CD4-positive, alpha-beta T cell treated with Interleukin-6 for 4 hours (primary cell): ENCODE measurements at regions not wholly inside any gene's neighbourhood (a gene's known extent, or its start where the extent isn't known, plus 50 kb on each side); places are given as distances from the start of the nearest gene placed in this dataset.

Source experiments
- DNase-seq: peaks from one replicate; pipeline ENCODE4 v3.0.0-alpha.2; 2020; ENCODE audit warnings: mixed read lengths

- no peak for DNase-seq
Measured at GRCh38 chr13:72153272-72153671, 286.3 kb upstream of the DACH1 start.

DNA sequence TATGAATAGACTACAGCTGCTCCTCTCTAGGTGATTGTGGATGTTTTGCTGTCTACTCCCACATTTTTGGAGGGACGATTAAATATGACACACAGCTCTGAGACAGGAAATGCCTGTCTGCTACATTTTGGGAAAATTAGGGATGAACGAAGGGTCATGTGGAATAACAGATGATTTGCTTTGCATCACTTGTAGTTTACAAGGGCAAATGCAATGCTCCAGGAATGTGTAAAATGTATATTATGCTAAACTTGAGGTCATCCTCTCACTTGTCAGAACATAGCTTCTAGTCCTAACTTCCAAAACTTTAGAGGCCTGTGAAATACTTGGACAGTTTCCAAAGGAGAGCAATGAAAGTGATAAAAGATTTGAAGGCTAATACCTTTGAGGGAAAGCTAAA, 284.2 kb upstream of the DACH1 start:
- DNase-seq = no peak

GRCh38 chr13:72150502-72150901, 283.5 kb upstream of the DACH1 start:
- no peak for DNase-seq

DNA sequence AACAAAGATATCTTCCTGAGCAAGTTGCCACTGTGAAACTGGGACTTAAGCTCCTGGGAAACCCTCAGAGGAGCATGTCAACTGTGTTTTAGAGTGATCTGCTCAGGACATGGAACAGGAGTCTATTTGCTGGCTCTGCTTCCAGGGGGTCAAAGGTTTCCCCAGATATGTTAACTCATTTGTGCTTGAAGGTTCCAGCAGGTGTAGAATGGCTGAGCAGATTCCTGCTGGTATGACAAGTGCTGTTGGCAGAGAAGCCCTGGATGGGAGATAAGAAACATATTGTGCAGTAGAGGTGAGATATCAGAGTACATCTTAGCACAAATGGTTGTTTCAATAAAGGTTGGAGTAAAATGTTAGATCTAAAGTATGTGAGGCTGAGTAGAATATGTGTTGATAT, 282.7 kb upstream of the DACH1 start:
- no peak for DNase-seq

DNA sequence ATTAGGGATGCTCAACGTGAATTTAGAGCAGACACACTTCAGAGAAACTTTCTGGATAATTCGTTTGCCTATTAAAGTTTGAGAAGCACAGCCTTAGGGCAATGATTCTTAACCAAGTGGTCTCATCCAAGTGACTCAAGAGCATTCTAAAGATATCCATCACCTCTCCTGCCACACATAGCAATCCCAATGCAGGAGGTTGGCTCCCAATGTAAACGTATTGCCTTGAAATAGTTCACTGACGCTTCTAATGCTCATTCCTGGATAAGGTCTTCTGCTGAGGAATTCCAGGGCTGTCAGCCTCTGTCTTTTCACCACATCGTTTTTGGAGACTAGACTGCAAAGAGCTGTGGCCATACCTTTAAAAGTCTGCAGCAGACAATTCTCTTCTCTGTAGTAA, 279.8 kb upstream of the DACH1 start:
- DNase-seq = no peak

DNA sequence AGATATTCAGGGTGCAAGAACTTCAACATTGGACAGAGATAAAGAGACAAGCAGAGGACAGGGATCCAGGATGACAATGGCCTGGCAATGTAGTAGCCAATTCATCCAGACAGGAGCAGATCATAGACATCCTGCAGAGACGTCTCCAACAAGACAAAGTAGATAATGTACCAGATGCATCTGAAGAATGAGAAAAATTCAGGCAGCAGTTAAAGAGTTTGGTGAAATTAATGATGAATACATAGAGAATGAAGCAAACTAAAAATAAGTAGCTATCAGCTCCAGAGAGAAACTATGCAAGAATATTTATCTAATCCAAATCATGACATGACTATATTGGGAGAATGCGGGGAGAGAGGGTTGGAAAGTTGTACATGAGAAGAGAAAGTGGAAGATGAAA, 278.4 kb upstream of the DACH1 start:
- no peak for DNase-seq

GRCh38 chr13:72144636-72145035, 277.6 kb upstream of the DACH1 start:
- no peak for DNase-seq

- no peak for DNase-seq
Measured at GRCh38 chr13:72141855-72142519, 275.0 kb upstream of the DACH1 start.

GRCh38 chr13:72139192-72139591, 272.2 kb upstream of the DACH1 start:
- DNase-seq = no peak

DNA sequence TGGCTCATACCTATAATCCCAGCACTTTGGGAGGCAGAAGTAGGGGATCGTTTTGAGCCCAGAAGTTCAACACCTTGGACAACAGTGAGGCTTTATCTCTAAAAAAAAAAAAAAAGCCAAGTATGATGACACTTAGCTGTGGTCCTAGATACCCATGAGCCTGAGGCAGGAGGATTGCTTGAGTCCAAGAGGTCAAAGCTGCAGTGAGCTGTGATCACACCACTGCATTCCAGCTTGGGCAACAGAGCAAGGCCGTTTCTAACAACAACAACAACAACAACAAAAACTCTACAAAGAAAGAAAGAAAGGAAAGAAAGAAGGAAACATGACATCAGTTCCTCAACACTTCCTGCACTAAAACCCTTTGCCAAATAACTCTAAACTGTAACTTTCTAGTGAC, 265.1 kb upstream of the DACH1 start:
- no peak for DNase-seq

DNA sequence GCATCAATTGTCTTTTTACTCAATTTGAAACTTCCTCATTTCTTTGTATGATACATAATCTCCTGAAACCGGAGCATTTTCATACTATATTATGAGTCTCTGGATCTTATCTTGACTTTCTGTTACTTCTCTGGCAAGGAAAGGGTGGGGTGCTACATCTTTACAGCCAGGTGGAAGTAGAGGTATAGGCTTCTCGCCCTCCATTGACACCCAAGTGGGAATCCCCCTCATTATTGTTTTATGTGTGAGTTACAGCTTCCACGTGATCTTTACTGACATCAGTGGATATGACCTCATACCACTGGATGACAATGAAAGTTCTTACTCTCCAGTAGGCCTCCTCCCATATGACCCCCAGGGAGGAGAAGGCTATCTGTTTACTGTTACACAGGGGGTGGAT, 262.1 kb upstream of the DACH1 start:
- DNase-seq = no peak

DNA sequence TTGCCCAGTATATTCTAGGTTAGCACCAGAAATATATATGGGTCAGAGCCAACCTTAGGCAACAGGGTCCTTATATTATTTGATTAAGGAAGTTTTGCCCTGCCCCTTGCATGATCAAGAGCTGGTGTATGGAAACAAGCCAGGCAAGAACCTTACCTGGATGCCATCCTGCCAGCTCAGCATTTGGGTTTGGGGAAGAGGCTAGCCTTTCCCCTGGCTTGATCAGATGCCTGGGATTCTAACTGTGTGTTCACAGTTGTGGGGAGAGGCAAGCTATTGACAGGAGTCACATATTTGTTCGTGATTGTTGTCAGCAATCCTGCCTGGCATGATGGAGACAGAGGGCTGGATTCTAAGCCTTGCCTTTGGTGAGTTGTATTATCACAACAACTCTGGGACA, 260.0 kb upstream of the DACH1 start:
- DNase-seq = no peak

- DNase-seq = no peak
Measured at GRCh38 chr13:72126424-72126823, 259.4 kb upstream of the DACH1 start.

DNA sequence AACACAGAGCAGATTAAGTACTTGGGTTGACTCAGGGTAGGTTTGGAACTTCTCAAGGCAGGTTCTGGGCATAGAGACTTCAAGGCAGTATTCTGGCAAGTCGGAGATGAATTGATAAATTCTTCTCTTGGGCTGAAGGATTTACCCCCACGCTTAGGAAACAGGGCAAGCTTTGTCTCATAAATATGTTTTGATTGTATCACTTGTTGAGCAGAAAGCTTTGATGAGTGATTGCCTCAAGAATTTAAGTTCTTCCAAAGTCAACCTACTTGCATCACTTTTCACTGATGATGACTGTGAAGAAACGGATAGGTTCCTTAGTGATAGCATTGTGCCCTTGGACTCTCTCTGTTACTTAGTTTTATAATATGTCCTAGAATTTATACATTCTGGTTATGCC, 258.6 kb upstream of the DACH1 start:
- no peak for DNase-seq

GRCh38 chr13:72122661-72123255, 255.8 kb upstream of the DACH1 start:
- no peak for DNase-seq

GRCh38 chr13:72121466-72121865, 254.5 kb upstream of the DACH1 start:
- DNase-seq = no peak

- no peak for DNase-seq
Measured at GRCh38 chr13:72120632-72121031, 253.6 kb upstream of the DACH1 start.

DNA sequence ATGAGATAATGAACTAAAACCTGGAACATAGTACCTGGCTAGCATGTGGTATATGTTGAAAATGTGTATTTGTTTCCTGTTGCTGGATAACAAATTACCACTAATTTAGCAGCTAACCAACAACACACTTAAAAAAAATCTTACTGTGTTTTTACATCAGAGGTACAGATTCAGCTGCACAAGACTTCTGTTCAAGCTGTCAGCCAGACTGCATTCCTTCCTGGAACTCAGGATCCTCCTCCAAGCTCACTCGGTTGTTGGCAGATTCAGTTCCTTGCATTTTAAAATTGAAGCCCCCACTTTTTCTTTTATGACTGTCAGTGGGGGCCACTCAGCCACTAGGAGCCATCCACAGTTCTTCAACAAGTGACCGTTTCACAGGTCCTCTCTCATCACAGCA, 246.9 kb upstream of the DACH1 start:
- DNase-seq = no peak

GRCh38 chr13:72113076-72113475, 246.1 kb upstream of the DACH1 start:
- DNase-seq = no peak

DNA sequence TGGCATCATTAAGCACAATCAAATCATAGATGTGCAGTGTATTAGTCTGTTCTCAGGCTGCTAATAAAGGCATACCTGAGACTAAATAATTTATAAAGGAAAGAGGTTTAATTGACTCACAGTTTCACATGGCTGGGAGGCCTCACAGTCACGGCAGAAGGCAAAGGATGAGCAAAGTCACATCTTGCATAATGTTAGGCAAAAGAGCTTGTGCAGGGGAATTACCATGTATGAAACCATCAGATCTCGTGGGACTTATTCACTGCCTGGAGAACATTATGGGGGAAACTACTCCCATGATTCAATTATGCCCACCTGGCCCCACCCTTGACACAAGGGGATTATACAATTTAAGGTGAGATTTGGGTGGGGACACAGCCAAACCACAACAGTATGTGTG, 245.2 kb upstream of the DACH1 start:
- no peak for DNase-seq

DNA sequence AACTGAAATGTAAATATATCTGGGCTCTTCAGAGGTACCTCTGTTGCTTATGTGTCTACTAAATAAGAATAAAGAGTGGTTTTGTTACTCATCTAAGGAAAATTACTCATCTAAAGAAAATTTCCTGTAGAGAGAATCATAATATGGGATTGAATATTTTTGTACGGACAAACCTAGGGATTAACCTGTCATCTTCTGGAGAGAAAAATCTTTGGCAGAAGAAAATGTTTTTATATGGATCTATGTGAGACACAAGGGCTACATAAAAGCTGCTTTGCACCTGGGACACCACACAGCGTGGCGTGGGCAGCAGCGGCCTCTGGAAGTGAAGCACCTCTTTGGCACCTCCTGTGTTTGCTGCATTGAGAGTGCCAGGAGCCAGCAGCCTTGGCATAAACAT, 242.9 kb upstream of the DACH1 start:
- no peak for DNase-seq

DNA sequence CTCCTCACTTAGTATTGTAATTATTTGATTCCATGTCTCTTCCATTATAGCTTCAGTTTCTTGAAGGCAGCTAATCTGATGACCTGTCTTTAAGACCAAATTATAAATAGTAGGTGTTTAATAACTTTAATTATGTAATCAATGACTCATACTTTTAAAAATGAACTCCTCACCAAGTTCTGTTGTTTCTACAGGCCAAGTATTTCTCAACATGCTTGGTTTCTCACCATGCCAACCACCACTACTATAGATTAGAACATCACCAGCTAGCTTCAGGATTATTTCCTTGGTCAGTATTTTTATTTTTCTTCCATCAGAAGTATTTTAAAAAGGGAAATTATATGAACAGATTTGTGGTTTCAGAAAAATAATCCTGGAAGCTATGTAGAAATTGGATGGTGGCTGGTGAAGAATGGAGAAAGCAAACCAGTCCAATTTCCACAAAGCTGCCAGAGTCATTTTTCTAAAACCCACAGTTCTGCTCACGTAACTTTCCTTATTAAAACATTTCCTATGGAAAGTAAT, 237.7 kb upstream of the DACH1 start:
- DNase-seq = no peak

GRCh38 chr13:72101768-72102400, 234.9 kb upstream of the DACH1 start:
- DNase-seq = no peak

DNA sequence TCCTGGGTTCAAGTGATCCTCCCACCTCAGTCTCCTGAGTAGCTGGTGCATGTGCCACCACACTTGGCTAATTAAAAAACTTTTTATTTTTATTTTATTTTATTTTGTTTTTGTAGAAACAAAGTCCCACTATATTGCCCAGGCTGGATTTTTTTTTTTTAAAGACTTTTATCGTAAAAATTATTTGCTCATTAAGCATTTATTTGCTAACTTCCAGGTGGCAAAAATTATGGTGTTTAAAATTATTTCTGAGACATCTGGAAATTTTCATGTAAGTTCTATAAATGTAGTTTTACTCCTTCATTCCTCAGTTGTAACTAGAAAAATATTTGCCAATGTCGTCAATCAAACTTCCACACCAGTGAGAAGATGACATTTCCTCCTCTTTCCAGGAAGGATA, 233.3 kb upstream of the DACH1 start:
- DNase-seq = no peak

DNA sequence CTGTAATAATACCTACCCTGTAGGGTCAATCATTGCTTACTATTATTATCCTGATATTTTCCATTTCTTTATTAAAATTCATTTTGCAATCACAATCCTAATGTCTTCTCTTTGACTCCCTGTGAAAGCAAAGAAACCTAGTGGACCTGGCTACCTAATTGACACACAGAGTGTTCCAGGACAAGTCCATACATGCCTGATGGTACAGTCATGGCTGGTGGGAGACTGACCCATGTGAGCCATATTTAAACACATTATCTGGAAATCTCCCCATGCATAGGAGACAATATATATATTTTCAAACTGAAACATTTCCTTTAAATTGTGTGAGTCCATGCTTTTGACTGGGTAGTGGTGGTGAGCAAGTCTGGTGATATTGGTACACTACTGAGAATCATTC, 230.6 kb upstream of the DACH1 start:
- DNase-seq = no peak
